Adipocyte (in vitro differentiated cells): ENCODE measurements at regions not wholly inside any gene's neighbourhood (a gene's known extent, or its start where the extent isn't known, plus 50 kb on each side); places are given as distances from the start of the nearest gene placed in this dataset.

Source experiments
- DNase-seq: peaks from one replicate; pipeline ENCODE4 v3.0.0-alpha.2; 2015; ENCODE audit warnings: low read depth
- H3K27me3 ChIP-seq: replicated peaks from 2 replicates; pipeline ENCODE4 v1.7.0; 2013; ENCODE audit warnings: mild to moderate bottlenecking, low read length, moderate library complexity; ENCODE audit not compliant: control insufficient read depth, insufficient read depth
- H3K36me3 ChIP-seq: 2 replicates; pipeline ENCODE4 v1.7.0; 2013; ENCODE audit warnings: low read length, mild to moderate bottlenecking, moderate library complexity; ENCODE audit not compliant: control insufficient read depth, insufficient read depth, severe bottlenecking
- H3K4me1 ChIP-seq: 2 replicates; pipeline ENCODE4 v1.7.0; 2013; ENCODE audit warnings: mild to moderate bottlenecking, low read length, moderate library complexity; ENCODE audit not compliant: control insufficient read depth, insufficient read depth
- H3K4me3 ChIP-seq: 2 replicates; pipeline ENCODE4 v1.7.0; 2013; ENCODE audit warnings: mild to moderate bottlenecking, low read length, moderate library complexity
- H3K9ac ChIP-seq: 2 replicates; pipeline ENCODE4 v1.7.0; 2013; ENCODE audit warnings: mild to moderate bottlenecking, low read length, moderate library complexity
- H3K9me3 ChIP-seq: 2 replicates; pipeline ENCODE4 v1.7.0; 2013; ENCODE audit warnings: mild to moderate bottlenecking, low read length, moderate library complexity; ENCODE audit not compliant: control insufficient read depth

DNA sequence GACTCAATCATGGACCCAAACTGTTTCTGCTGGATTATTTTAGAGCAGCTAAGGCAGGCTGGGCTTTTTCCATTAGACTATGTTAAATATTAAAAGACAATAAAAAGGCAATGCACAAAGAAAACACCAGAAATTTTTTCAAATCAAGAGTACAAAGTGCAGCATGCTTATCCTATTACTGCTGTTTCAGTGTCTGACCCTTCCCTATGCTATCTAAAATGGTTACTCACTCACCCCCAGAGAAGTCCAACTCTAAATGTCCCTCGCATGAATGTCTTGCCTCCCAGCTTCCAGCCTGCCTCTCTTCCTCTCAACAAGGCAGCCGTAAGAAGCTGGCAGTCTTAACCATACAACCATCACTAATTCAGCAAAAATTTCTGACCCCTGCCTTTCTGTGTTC lies 108.7 kb upstream of the SYT6 start:
- Histone ChIP-seq H3K9ac (no peak overlapping the region), H3K4me3 (no peak overlapping the region), H3K4me1 (no peaks in the 10 kb centered on the region), H3K27me3 (peaks cover 54% of the 10 kb centered on the region), H3K9me3 (no peaks in the 10 kb centered on the region), H3K36me3 (no peaks in the 10 kb centered on the region)
- DNase-seq = no peak

DNA sequence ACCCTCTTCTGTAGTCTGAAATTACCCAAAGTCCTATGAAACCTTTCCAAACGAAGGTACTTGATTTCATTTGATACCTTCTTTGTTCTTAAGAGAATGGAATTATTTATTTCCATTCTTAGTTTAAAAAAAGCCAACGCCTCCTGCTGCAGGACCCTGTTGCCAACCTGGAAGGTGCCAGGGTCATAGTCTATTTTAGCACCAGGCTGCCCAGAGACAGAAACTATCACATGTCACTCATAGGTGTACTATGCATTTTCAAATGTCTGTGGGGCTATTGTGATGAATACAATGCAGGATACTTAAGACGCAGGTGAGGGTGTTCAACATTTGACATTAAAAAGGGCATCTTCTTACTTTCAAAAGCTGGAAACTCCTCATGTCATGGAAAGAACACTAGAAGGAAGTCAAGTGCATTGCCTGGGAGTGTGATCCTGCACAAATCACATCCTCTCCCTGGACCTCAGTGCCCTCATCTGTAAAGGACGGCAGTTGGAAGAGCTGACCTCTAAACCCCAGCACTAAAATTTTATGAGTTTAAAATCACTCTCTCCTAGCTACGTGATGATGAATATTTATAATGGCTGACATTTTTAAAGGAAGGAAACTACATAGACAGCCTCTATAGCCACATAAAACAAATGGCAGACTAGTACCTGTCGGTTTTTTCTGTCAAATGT lies 107.3 kb upstream of the SYT6 start:
- H3K27me3 ChIP-seq = peaks cover 63% of the 10 kb centered on the region
- H3K9me3 ChIP-seq = peaks cover under 1% of the 10 kb centered on the region
- DNase-seq = no peak
- no peak overlapping the region for H3K4me3 ChIP-seq
- no peaks in the 10 kb centered on the region for H3K4me1 ChIP-seq
- H3K36me3 ChIP-seq = no peaks in the 10 kb centered on the region
- H3K9ac ChIP-seq = no peak overlapping the region

DNA sequence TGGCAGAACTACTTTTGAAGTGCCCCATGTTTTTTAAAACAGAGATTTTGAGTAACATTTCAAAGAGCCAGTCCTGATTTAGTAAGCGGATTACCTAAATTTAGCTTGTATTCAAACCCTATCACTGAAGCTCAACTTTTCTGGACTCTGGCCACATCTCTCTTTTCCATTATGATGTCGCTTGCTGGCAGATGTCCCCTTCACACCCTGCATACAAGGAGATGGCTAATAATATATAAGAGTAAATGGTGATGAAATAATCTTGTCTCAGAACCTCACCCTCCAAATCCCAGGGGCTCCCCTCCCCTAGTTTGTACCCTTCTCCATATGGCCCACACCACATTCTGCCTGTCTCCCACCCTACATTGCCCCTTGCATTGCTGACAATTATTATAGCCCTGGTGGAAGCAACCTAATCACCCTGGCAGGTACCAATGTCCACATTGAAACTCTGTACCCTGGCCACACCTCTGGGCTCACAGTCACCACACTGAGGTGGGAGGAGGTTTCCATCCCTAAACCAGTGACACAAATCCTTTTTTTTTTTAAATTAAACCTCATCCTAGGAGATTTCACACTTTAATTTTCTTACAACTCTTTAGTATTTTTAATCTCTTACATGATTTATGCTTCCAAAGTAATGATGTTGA lies 106.0 kb upstream of the SYT6 start:
- Histone ChIP-seq H3K4me1 (no peaks in the 10 kb centered on the region), H3K36me3 (no peaks in the 10 kb centered on the region), H3K9ac (no peak overlapping the region), H3K27me3 (peaks cover 67% of the 10 kb centered on the region), H3K9me3 (peaks cover 13% of the 10 kb centered on the region), H3K4me3 (no peak overlapping the region)
- DNase-seq = no peak

DNA sequence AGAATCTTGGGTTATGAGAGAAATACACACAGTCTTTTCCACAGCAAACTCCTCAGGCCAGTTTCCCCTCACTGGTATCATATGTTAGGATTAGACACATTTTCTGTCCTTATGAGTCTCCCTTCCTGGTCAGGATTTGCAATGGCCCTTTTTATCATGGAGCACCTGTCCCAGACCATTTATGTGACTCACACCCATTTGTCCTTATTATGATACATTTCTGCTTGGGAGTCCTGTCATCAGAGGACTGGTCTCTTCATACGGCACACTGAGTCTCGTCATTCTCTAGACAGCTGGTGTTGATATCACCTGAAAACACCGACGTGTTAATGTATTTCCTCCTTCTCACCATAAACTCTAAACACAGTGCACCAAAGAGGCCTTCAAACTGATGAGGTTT lies 105.0 kb upstream of the SYT6 start:
- DNase-seq = no peak
- H3K4me1 ChIP-seq = no peaks in the 10 kb centered on the region
- H3K9ac ChIP-seq = no peak overlapping the region
- H3K9me3 ChIP-seq = peaks cover 22% of the 10 kb centered on the region
- no peaks in the 10 kb centered on the region for H3K36me3 ChIP-seq
- no peak overlapping the region for H3K4me3 ChIP-seq
- H3K27me3 ChIP-seq = peaks cover 63% of the 10 kb centered on the region

DNA sequence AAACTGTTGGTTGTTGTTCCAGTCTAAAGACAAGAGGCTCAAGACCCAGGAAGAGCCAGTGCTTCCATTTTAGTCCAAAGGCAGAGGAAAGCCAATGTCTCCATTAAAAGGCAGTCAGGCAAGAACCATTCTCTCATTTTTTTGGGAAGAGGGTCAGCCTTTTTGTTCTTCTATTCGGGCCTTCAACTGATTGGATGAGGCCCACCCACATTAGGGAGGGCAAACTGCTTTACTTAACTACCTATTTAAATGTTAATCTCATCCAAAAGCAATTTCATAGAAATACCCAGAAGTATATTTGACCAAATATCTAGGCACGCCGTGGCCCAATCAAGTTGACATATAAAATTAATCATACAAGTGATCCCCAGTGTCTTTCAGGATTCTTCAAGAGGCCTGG lies 104.4 kb upstream of the SYT6 start:
- H3K36me3 ChIP-seq = no peaks in the 10 kb centered on the region
- peaks cover 24% of the 10 kb centered on the region for H3K9me3 ChIP-seq
- DNase-seq = no peak
- H3K4me1 ChIP-seq = no peaks in the 10 kb centered on the region
- peaks cover 62% of the 10 kb centered on the region for H3K27me3 ChIP-seq
- H3K4me3 ChIP-seq = no peak overlapping the region
- no peak overlapping the region for H3K9ac ChIP-seq

DNA sequence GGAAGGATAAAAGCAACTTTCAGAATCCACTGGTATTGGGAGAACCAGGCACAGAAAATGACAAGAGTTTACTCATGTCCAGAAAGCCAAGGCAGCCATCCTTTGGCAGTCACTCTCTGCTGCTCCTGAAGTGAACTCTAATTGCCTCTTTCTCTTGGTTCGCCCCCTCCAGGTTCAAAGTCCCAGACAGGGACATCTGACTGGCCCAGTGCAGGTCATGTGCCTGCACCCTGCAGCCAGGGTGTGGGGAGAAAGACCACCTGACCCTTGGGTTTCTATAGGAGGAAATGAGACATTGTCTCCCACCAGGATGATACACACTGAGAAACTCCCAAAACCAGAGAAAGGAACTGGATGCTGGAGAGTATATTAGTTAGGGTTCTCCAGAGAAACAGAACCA lies 103.9 kb upstream of the SYT6 start:
- Histone ChIP-seq H3K4me1 (no peaks in the 10 kb centered on the region), H3K4me3 (no peak overlapping the region), H3K27me3 (peaks cover 57% of the 10 kb centered on the region), H3K36me3 (no peaks in the 10 kb centered on the region), H3K9me3 (peaks cover 24% of the 10 kb centered on the region), H3K9ac (no peak overlapping the region)
- no peak for DNase-seq

DNA sequence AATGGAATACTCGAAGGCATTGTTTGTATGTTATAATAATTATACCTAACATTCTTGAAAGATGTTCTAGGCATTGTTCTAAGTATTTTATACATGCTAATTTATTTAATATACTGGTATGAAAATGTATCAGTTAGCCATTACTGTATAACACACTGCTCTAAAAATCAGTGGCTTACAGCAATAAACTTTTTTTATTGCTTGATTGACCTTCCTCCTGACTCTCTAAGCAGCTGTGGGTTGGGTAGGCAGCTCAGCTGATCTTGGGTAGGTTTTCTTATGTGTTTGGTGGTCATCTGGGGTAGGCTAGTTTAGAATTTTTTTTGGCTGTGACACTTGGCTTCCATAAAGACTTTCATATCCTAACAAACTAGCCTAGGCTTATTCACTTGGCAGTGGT lies 100.2 kb upstream of the SYT6 start:
- Histone ChIP-seq H3K9me3 (peaks cover 24% of the 10 kb centered on the region), H3K4me3 (no peak overlapping the region), H3K4me1 (no peaks in the 10 kb centered on the region), H3K27me3 (peaks cover 37% of the 10 kb centered on the region), H3K9ac (no peak overlapping the region), H3K36me3 (no peaks in the 10 kb centered on the region)
- DNase-seq = no peak

DNA sequence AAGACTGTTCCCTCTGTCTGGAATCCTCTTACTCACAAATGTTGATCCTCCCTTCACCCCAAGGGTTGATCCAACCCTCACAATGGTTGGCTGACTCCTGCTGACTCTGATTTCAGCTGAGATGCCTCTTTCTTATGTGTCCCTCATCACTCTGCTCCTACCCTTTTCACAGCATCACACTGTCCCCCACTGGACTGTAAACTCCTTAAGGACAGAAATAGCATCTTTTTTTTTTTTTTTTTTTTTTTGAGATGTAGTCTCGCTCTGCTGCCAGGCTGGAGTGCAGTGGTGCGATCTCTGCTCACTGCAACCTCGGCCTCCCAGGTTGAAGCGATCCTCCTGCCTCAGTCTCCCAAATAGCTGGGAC lies 97.9 kb upstream of the SYT6 start:
- H3K4me3 ChIP-seq = no peak overlapping the region
- no peak for DNase-seq

DNA sequence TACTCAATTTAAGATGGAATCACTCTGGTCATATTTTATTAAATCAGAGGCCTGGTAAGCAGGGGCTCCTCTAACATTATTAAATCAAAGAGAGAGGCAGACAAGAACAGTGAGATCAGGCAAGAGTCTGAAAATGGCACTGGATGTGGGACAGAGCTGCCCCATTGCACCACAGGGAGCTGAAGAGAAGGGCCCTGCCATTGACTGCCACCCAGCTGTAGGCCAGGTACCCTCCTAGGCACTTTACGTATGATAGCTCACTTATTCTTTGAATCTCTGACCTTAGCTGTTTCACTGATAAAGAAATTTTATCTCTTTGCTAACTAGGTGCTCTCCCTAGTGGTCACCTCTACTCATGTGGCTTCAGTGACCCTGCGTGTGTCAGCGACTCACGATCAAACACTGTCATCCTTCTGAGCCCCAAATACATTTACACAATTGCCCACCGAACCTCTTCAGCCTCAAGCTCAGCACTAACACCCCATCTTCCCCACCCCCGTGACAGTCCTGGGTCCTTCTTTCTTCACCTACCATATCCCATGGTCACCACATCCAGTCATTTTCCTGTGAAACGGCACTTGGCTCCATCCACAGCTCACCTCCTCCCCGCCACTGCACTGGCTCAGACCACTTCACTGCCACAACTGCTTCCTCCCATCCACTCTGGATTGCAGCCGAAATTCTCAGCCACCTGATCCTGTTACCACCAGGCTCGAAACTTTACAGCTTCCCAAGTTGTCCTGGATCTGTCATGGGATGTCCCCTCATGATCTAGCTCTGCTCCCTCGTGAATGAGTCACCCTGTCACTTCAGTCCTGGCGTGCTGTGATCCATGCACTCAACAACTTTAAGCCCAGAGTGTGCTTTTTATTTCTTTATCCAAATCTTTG lies 97.3 kb upstream of the SYT6 start:
- Histone ChIP-seq H3K4me3 (no peak overlapping the region), H3K9me3 (peaks cover 23% of the 10 kb centered on the region), H3K36me3 (no peaks in the 10 kb centered on the region), H3K27me3 (peaks cover 23% of the 10 kb centered on the region), H3K9ac (no peak overlapping the region), H3K4me1 (no peaks in the 10 kb centered on the region)
- DNase-seq = no peak

More for the DNA sequence above, 97.9 kb upstream of the SYT6 start:
- Histone ChIP-seq H3K27me3 (peaks cover 27% of the 10 kb centered on the region), H3K36me3 (no peaks in the 10 kb centered on the region), H3K9me3 (peaks cover 24% of the 10 kb centered on the region), H3K4me1 (no peaks in the 10 kb centered on the region), H3K9ac (no peak overlapping the region)

DNA sequence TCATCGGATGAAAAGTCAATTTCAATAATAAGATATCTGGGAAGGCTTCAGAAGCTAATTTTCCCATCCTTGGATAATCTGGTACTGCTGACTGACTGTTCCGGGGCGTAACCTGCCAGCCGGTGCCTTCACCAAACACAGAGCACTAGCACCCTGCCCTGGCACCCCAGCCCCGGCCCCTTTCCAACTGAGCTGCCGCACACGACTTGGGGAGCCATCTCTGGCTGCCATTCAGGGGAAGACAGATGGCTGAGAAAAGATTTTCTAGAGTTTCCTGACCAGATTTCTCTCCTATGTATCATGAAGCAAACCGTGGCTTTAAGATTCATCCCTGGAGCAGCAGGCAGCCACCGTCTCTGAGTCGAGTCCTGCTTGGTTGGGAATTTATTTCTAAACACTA lies 96.0 kb upstream of the SYT6 start:
- peaks cover 11% of the 10 kb centered on the region for H3K9me3 ChIP-seq
- peaks cover 19% of the 10 kb centered on the region for H3K27me3 ChIP-seq
- no peak for DNase-seq
- no peaks in the 10 kb centered on the region for H3K4me1 ChIP-seq
- no peaks in the 10 kb centered on the region for H3K36me3 ChIP-seq
- H3K9ac ChIP-seq = no peak overlapping the region
- no peak overlapping the region for H3K4me3 ChIP-seq

DNA sequence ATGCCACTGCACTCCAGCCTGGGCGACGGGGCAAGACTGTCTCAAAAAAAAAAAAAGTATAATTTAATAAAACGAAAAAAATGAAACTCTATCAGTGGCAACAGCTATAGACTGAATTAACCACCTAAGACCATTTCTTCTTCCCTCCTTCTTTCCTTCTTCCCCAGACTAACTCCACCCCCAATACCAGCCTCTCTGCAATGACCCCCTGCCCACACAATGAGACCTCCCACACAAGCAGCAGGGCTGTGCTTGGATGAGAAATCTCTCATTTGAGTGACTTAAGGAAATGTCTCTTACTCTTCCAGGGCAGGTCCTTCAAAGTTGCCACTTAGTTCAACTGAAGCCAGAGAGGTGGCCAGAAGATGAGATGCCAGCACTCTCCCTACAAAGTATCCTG lies 94.5 kb upstream of the SYT6 start:
- Histone ChIP-seq H3K9ac (no peak overlapping the region), H3K4me1 (no peaks in the 10 kb centered on the region), H3K4me3 (no peak overlapping the region), H3K27me3 (peaks cover 19% of the 10 kb centered on the region), H3K36me3 (no peaks in the 10 kb centered on the region), H3K9me3 (no peaks in the 10 kb centered on the region)
- DNase-seq = no peak
